ENCODE measurements at regions not wholly inside any gene's neighbourhood (a gene's known extent, or its start where the extent isn't known, plus 50 kb on each side); places are given as distances from the start of the nearest gene placed in this dataset.

- TF ChIP-seq CTCF (IDR thresholded peaks at IDR 0.05; ENCODE audit: control extremely low read depth, extremely low read depth, low read depth, missing control alignments): no peak
- ChIA-PET POLR2A (no interaction called here), CTCF (no interaction called here)
- DNase-seq (ENCODE audit: extremely low spot score): no peak
Measured at GRCh38 chr6:18684343-18684742, 297.2 kb downstream of the RNF144B start.

GRCh38 chr6:18692929-18693685 lies 306.0 kb downstream of the RNF144B start:
- CTCF ChIA-PET: interaction anchor here (1.0 kb wide), 1 partner anchor 12 kb away, joined by 4 read pairs; no protein-coding TSS in a partner anchor
- TF ChIP-seq CTCF (IDR thresholded peaks at IDR 0.05; ENCODE audit: control extremely low read depth, extremely low read depth, low read depth, missing control alignments): no peak
- POLR2A ChIA-PET: no interaction called here

GRCh38 chr6:18693881-18694280 lies 306.7 kb downstream of the RNF144B start:
- no peak for DNase-seq (ENCODE audit: extremely low spot score)
- ChIA-PET POLR2A (no interaction called here), CTCF (interaction anchor here (1.0 kb wide), 1 partner anchor 13 kb away, joined by 4 read pairs; no protein-coding TSS in a partner anchor)
- TF ChIP-seq CTCF (IDR thresholded peaks at IDR 0.05; ENCODE audit: control extremely low read depth, extremely low read depth, low read depth, missing control alignments): no peak

More at GRCh38 chr6:18692929-18693685, 306.0 kb downstream of the RNF144B start:
- no peak for DNase-seq (ENCODE audit: extremely low spot score)

GRCh38 chr6:18703546-18703945 lies 316.4 kb downstream of the RNF144B start:
- ChIA-PET POLR2A (no interaction called here), CTCF (interaction anchor here (1.3 kb wide), 1 partner anchor 17 kb away, joined by 3 read pairs; no protein-coding TSS in a partner anchor)
- DNase-seq (ENCODE audit: extremely low spot score): no peak
- no peak for TF ChIP-seq CTCF (IDR thresholded peaks at IDR 0.05; ENCODE audit: control extremely low read depth, extremely low read depth, low read depth, missing control alignments)

GRCh38 chr6:18707714-18708439 lies 320.7 kb downstream of the RNF144B start:
- no peak for DNase-seq (ENCODE audit: extremely low spot score)
- ChIA-PET POLR2A (no interaction called here), CTCF (no interaction called here)
- no peak for TF ChIP-seq CTCF (IDR thresholded peaks at IDR 0.05; ENCODE audit: control extremely low read depth, extremely low read depth, low read depth, missing control alignments)

GRCh38 chr6:18712595-18712994 lies 325.4 kb downstream of the RNF144B start:
- DNase-seq (ENCODE audit: extremely low spot score): no peak
- CTCF ChIA-PET: interaction anchor here (0.9 kb wide), 1 partner anchor 12 kb away, joined by 3 read pairs; no protein-coding TSS in a partner anchor
- POLR2A ChIA-PET: no interaction called here
- no peak for TF ChIP-seq CTCF (IDR thresholded peaks at IDR 0.05; ENCODE audit: control extremely low read depth, extremely low read depth, low read depth, missing control alignments)
